ENCODE measurements at regions not wholly inside any gene's neighbourhood (a gene's known extent, or its start where the extent isn't known, plus 50 kb on each side); places are given as distances from the start of the nearest gene placed in this dataset.

- H2AK5ac ChIP-seq (ENCODE audit: low read depth, low read length) = no peak overlapping the region
- H2BK15ac ChIP-seq (ENCODE audit: low read length) = no peak overlapping the region
- H3K9me3 ChIP-seq (replicated peaks in 1 of 2; ENCODE audit: control insufficient read depth in 2 of 2, insufficient read depth in 1 of 2, low read depth in 1 of 2, low read length in 2 of 2) = no peaks in the 10 kb centered on the region
- no peak overlapping the region for H4K91ac ChIP-seq (ENCODE audit: low read depth, low read length, poor library complexity)
- no peak overlapping the region for H3K27ac ChIP-seq (replicated peaks; ENCODE audit: low read length)
- H3K4ac ChIP-seq (ENCODE audit: low read length) = no peak overlapping the region
- peaks cover 2% of the 10 kb centered on the region for H3K79me1 ChIP-seq (ENCODE audit: low read depth, low read length)
- H3K23ac ChIP-seq (ENCODE audit: low read depth, low read length, poor library complexity) = no peak overlapping the region
- no peak overlapping the region for H3K18ac ChIP-seq (ENCODE audit: low read length)
- H2BK5ac ChIP-seq (ENCODE audit: low read length) = no peak overlapping the region
- no peak overlapping the region for H4K8ac ChIP-seq (ENCODE audit: low read depth, low read length)
- no peak overlapping the region for H3K14ac ChIP-seq (ENCODE audit: low read length)
- no peak overlapping the region for H3K9ac ChIP-seq (ENCODE audit: low read depth, low read length, poor library complexity)
- DNase-seq (ENCODE audit: low spot score) = no peak
- H3K4me1 ChIP-seq (ENCODE audit: control insufficient read depth in 2 of 2, insufficient read depth in 1 of 2, low read depth in 1 of 2, low read length in 2 of 2) = peaks cover 0 to 2% of the 10 kb centered on the region in 2 donors
- H3K27me3 ChIP-seq (ENCODE audit: control insufficient read depth in 3 of 3, insufficient read depth in 3 of 3, low read depth in 1 of 3, low read length in 3 of 3) = no peaks in the 10 kb centered on the region
- H3K36me3 ChIP-seq (replicated peaks in 1 of 2; ENCODE audit: control insufficient read depth in 2 of 2, insufficient read depth in 2 of 2, low read length in 2 of 2) = no peaks in the 10 kb centered on the region
- no peak overlapping the region for H3K4me2 ChIP-seq (ENCODE audit: insufficient read depth, low read length, poor library complexity, severe bottlenecking)
- no peak overlapping the region for H2BK120ac ChIP-seq (ENCODE audit: low read depth, low read length)
- H2BK12ac ChIP-seq (ENCODE audit: low read length) = no peak overlapping the region
- no peak overlapping the region for H3K4me3 ChIP-seq (ENCODE audit: low read length in 2 of 2)
- no peak overlapping the region for H2AFZ ChIP-seq (ENCODE audit: low read length)
Measured at GRCh38 chr13:21316376-21316775, 139.9 kb downstream of the MRPL57 start.

DNA sequence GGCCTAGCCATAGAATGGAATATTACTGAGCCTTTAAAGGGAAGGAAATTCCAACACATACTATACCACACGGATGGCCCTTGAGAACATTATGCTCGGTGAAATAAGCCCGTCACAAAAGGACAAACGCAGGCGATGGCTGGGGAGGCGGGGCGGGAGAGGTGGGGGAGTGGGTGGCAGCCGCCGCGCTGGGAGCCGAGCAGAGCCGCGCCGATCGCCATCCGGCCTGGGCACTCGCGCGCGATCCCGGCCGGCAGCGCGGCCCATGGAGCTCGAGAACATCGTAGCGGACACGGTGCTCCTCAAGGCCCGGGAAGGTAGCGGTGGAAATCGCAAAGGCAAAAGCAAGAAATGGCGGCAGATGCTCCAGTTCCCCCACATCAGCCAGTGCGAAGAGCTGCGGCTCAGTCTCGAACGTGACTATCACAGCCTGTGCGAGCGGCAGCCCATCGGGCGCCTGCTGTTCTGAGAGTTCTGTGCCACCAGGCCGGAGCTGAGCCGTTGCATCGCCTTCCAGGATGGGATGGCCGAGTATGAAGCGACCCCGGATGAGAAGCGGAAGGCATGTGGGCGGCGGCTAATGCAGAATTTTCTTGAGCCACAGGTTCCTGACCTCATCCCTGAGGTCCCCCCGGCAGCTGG lies 140.1 kb downstream of the ZDHHC20 start:
- Histone ChIP-seq H3K14ac (ENCODE audit: low read length) (no peak overlapping the region), H3K9me3 (replicated peaks in 1 of 2; ENCODE audit: control insufficient read depth in 2 of 2, insufficient read depth in 1 of 2, low read depth in 1 of 2, low read length in 2 of 2) (no peaks in the 10 kb centered on the region), H2BK12ac (ENCODE audit: low read length) (no peak overlapping the region), H3K27ac (replicated peaks; ENCODE audit: low read length) (no peak overlapping the region), H4K91ac (ENCODE audit: low read depth, low read length, poor library complexity) (no peak overlapping the region), H3K79me1 (ENCODE audit: low read depth, low read length) (peaks cover 2% of the 10 kb centered on the region), H3K23ac (ENCODE audit: low read depth, low read length, poor library complexity) (no peak overlapping the region), H3K9ac (ENCODE audit: low read depth, low read length, poor library complexity) (no peak overlapping the region), H2BK15ac (ENCODE audit: low read length) (no peak overlapping the region), H2BK120ac (ENCODE audit: low read depth, low read length) (no peak overlapping the region), H3K18ac (ENCODE audit: low read length) (no peak overlapping the region), H3K4ac (ENCODE audit: low read length) (no peak overlapping the region), H3K4me1 (ENCODE audit: control insufficient read depth in 2 of 2, insufficient read depth in 1 of 2, low read depth in 1 of 2, low read length in 2 of 2) (peaks cover 0 to 2% of the 10 kb centered on the region in 2 donors), H4K8ac (ENCODE audit: low read depth, low read length) (no peak overlapping the region), H3K4me3 (ENCODE audit: low read length in 2 of 2) (no peak overlapping the region), H2AK5ac (ENCODE audit: low read depth, low read length) (no peak overlapping the region), H3K27me3 (ENCODE audit: control insufficient read depth in 3 of 3, insufficient read depth in 3 of 3, low read depth in 1 of 3, low read length in 3 of 3) (no peaks in the 10 kb centered on the region), H2BK5ac (ENCODE audit: low read length) (no peak overlapping the region), H3K36me3 (replicated peaks in 1 of 2; ENCODE audit: control insufficient read depth in 2 of 2, insufficient read depth in 2 of 2, low read length in 2 of 2) (no peaks in the 10 kb centered on the region), H3K4me2 (ENCODE audit: insufficient read depth, low read length, poor library complexity, severe bottlenecking) (no peak overlapping the region), H2AFZ (ENCODE audit: low read length) (no peak overlapping the region)
- WGBS, 2 donors (ENCODE audit: extremely low coverage in 2 of 2, insufficient read length in 2 of 2, insufficient replicate concordance in 1 of 2) = no CpG with 5 or more reads among the region's 50 CpGs
- no peak for DNase-seq (ENCODE audit: low spot score)

GRCh38 chr13:21319869-21320641 lies 139.0 kb downstream of the ZDHHC20 start:
- H4K8ac ChIP-seq (ENCODE audit: low read depth, low read length) = no peak overlapping the region
- H3K9ac ChIP-seq (ENCODE audit: low read depth, low read length, poor library complexity) = peak overlapping the region; percentile 12
- H3K14ac ChIP-seq (ENCODE audit: low read length) = no peak overlapping the region
- no peak overlapping the region for H2AK5ac ChIP-seq (ENCODE audit: low read depth, low read length)
- no peak overlapping the region for H3K18ac ChIP-seq (ENCODE audit: low read length)
- peaks cover 2% of the 10 kb centered on the region for H3K79me1 ChIP-seq (ENCODE audit: low read depth, low read length)
- H3K4ac ChIP-seq (ENCODE audit: low read length) = no peak overlapping the region
- H4K91ac ChIP-seq (ENCODE audit: low read depth, low read length, poor library complexity) = no peak overlapping the region
- no peaks in the 10 kb centered on the region for H3K9me3 ChIP-seq (replicated peaks in 1 of 2; ENCODE audit: control insufficient read depth in 2 of 2, insufficient read depth in 1 of 2, low read depth in 1 of 2, low read length in 2 of 2)
- H3K4me1 ChIP-seq (ENCODE audit: control insufficient read depth in 2 of 2, insufficient read depth in 1 of 2, low read depth in 1 of 2, low read length in 2 of 2) = peaks cover 0 to 2% of the 10 kb centered on the region in 2 donors
- H2BK5ac ChIP-seq (ENCODE audit: low read length) = no peak overlapping the region
- no peak overlapping the region for H3K4me3 ChIP-seq (ENCODE audit: low read length in 2 of 2)
- H3K4me2 ChIP-seq (ENCODE audit: insufficient read depth, low read length, poor library complexity, severe bottlenecking) = no peak overlapping the region
- H3K36me3 ChIP-seq (replicated peaks in 1 of 2; ENCODE audit: control insufficient read depth in 2 of 2, insufficient read depth in 2 of 2, low read length in 2 of 2) = no peaks in the 10 kb centered on the region
- peak overlapping the region; percentile 13 for H2BK15ac ChIP-seq (ENCODE audit: low read length)
- DNase-seq (ENCODE audit: low spot score) = no peak
- H3K27ac ChIP-seq (replicated peaks; ENCODE audit: low read length) = no peak overlapping the region
- no peak overlapping the region for H2BK12ac ChIP-seq (ENCODE audit: low read length)
- H2AFZ ChIP-seq (ENCODE audit: low read length) = no peak overlapping the region
- H3K27me3 ChIP-seq (ENCODE audit: control insufficient read depth in 3 of 3, insufficient read depth in 3 of 3, low read depth in 1 of 3, low read length in 3 of 3) = no peaks in the 10 kb centered on the region
- peak overlapping the region; percentile 1 for H3K23ac ChIP-seq (ENCODE audit: low read depth, low read length, poor library complexity)
- no peak overlapping the region for H2BK120ac ChIP-seq (ENCODE audit: low read depth, low read length)
- no CpG with 5 or more reads among the region's 40 CpGs for whole genome bisulfite sequencing, 2 donors (ENCODE audit: extremely low coverage in 2 of 2, insufficient read length in 2 of 2, insufficient replicate concordance in 1 of 2)

DNA sequence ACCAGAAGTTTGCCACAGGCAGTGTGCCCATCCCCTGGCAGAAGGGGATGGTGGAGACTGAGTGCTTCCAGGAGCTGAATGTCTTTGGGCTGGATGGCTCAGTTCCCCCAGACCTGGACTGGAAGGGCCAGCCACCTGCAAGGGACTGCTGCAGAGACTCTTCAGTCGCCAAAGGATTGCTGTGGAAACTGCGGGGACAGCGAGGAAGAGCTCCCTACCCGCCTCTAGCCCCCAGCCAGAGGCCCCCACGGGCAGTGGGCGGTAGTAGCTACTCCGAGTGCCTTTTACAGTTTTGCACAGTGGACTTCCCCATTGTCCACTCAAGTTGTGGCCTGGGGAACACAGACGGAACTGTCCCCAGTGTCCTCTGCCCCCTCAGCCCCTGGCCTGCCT lies 138.5 kb downstream of the ZDHHC20 start:
- no peak for DNase-seq (ENCODE audit: low spot score)
- Histone ChIP-seq H3K4ac (ENCODE audit: low read length) (no peak overlapping the region), H2BK120ac (ENCODE audit: low read depth, low read length) (no peak overlapping the region), H3K9me3 (replicated peaks in 1 of 2; ENCODE audit: control insufficient read depth in 2 of 2, insufficient read depth in 1 of 2, low read depth in 1 of 2, low read length in 2 of 2) (no peaks in the 10 kb centered on the region), H3K4me3 (ENCODE audit: low read length in 2 of 2) (no peak overlapping the region), H3K9ac (ENCODE audit: low read depth, low read length, poor library complexity) (no peak overlapping the region), H3K27ac (replicated peaks; ENCODE audit: low read length) (no peak overlapping the region), H4K91ac (ENCODE audit: low read depth, low read length, poor library complexity) (no peak overlapping the region), H2BK12ac (ENCODE audit: low read length) (no peak overlapping the region), H3K23ac (ENCODE audit: low read depth, low read length, poor library complexity) (no peak overlapping the region), H2AFZ (ENCODE audit: low read length) (no peak overlapping the region), H3K4me2 (ENCODE audit: insufficient read depth, low read length, poor library complexity, severe bottlenecking) (no peak overlapping the region), H3K18ac (ENCODE audit: low read length) (peak overlapping the region; percentile 71), H4K8ac (ENCODE audit: low read depth, low read length) (no peak overlapping the region), H3K14ac (ENCODE audit: low read length) (no peak overlapping the region), H2BK5ac (ENCODE audit: low read length) (no peak overlapping the region), H2BK15ac (ENCODE audit: low read length) (no peak overlapping the region), H3K4me1 (ENCODE audit: control insufficient read depth in 2 of 2, insufficient read depth in 1 of 2, low read depth in 1 of 2, low read length in 2 of 2) (peaks cover 0 to 2% of the 10 kb centered on the region in 2 donors), H3K27me3 (ENCODE audit: control insufficient read depth in 3 of 3, insufficient read depth in 3 of 3, low read depth in 1 of 3, low read length in 3 of 3) (no peaks in the 10 kb centered on the region), H3K79me1 (ENCODE audit: low read depth, low read length) (peaks cover 2% of the 10 kb centered on the region), H3K36me3 (replicated peaks in 1 of 2; ENCODE audit: control insufficient read depth in 2 of 2, insufficient read depth in 2 of 2, low read length in 2 of 2) (no peaks in the 10 kb centered on the region), H2AK5ac (ENCODE audit: low read depth, low read length) (no peak overlapping the region)
- WGBS, 2 donors (ENCODE audit: extremely low coverage in 2 of 2, insufficient read length in 2 of 2, insufficient replicate concordance in 1 of 2) = no CpG with 5 or more reads among the region's 8 CpGs
